T-helper 2 cell (primary cell): ENCODE measurements at regions not wholly inside any gene's neighbourhood (a gene's known extent, or its start where the extent isn't known, plus 50 kb on each side); places are given as distances from the start of the nearest gene placed in this dataset.
"Not testable (repeated sequence)": the region's sequence is repeated elsewhere in the genome, so short reads cannot be mapped to it uniquely, and the experiment has no call there.

ENCODE experiments used
- DNase-seq, 5 experiments: peaks; one replicate each; pipeline versions ENCODE4 v3.0.0 to v3.0.0-alpha.2; 2012 to 2022

- no peak for DNase-seq
These were observed 144.9 kb downstream of the BARX1 start for GRCh38 chr9:93810028-93810971.

- DNase-seq, result no peak
These were observed 145.8 kb downstream of the BARX1 start for GRCh38 chr9:93809204-93809940.

GRCh38 chr9:93808115-93809029 lies 146.8 kb downstream of the BARX1 start:
- no peak for DNase-seq

GRCh38 chr9:93807166-93808074 lies 147.7 kb downstream of the BARX1 start:
- DNase-seq, result no peak

- DNase-seq, result no peak
These were observed 153.4 kb downstream of the BARX1 start for GRCh38 chr9:93801581-93802284.

- DNase-seq, result no peak
These were observed 154.0 kb downstream of the BARX1 start for GRCh38 chr9:93801120-93801519.

- no peak for DNase-seq
These were observed 162.8 kb downstream of the BARX1 start for GRCh38 chr9:93792358-93792757.

- DNase-seq, result no peak
These were observed 169.0 kb downstream of the BARX1 start for GRCh38 chr9:93786204-93786603.

GRCh38 chr9:93776873-93777272 lies 178.3 kb downstream of the BARX1 start:
- no peak for DNase-seq

GRCh38 chr9:93776256-93776655 lies 178.9 kb downstream of the BARX1 start:
- no peak for DNase-seq

GRCh38 chr9:93774331-93775102 lies 180.6 kb downstream of the BARX1 start:
- DNase-seq, result no peak

- no peak for DNase-seq
These were observed 183.9 kb downstream of the BARX1 start for GRCh38 chr9:93771276-93771675.

GRCh38 chr9:93761822-93762221 lies 185.4 kb downstream of the PHF2 start:
- no peak for DNase-seq

GRCh38 chr9:93750045-93750444 lies 173.7 kb downstream of the PHF2 start:
- DNase-seq, result no peak

GRCh38 chr9:93748827-93749226 lies 172.4 kb downstream of the PHF2 start:
- DNase-seq, result not testable (repeated sequence)

GRCh38 chr9:93731963-93732362 lies 155.6 kb downstream of the PHF2 start:
- no peak for DNase-seq

GRCh38 chr9:93730648-93731047 lies 154.3 kb downstream of the PHF2 start:
- no peak for DNase-seq

- no peak for DNase-seq
These were observed 153.8 kb downstream of the PHF2 start for GRCh38 chr9:93730217-93730616.
